ENCODE measurements at regions not wholly inside any gene's neighbourhood (a gene's known extent, or its start where the extent isn't known, plus 50 kb on each side); places are given as distances from the start of the nearest gene placed in this dataset.

- Histone ChIP-seq H2BK15ac (ENCODE audit: low read length) (no peak overlapping the region), H3K4me1 (replicated peaks in 1 of 4; ENCODE audit: control insufficient read depth in 3 of 4, insufficient read depth in 4 of 4, low read length in 3 of 4) (peaks cover 0 to 6% (median 2%) of the 10 kb centered on the region in 4 experiments; a peak in 2 of 7 replicates), H2BK5ac (ENCODE audit: low read depth, low read length) (no peak overlapping the region), H4K91ac (replicated peaks; ENCODE audit: insufficient read length, low read length) (no peak overlapping the region), H3K14ac (ENCODE audit: insufficient read length) (no peak overlapping the region), H2BK12ac (ENCODE audit: low read depth, low read length) (no peak overlapping the region), H4K20me1 (replicated peaks in 1 of 2; ENCODE audit: control insufficient read depth in 1 of 2, insufficient read depth in 2 of 2, low read length in 2 of 2) (no peaks in the 10 kb centered on the region), H3K9me3 (ENCODE audit: insufficient read depth in 2 of 2, low read depth in 1 of 2, low read length in 1 of 2) (no peaks in the 10 kb centered on the region), H3K27me3 (replicated peaks in 1 of 4; ENCODE audit: control insufficient read depth in 3 of 4, extremely low read depth in 1 of 4, insufficient read depth in 3 of 4, low read length in 3 of 4) (no peaks in the 10 kb centered on the region), H3K18ac (ENCODE audit: extremely low read depth, low read length) (no peak overlapping the region; the same call in 1 of the 2 replicates), H2BK120ac (replicated peaks; ENCODE audit: low read depth, low read length) (no peak overlapping the region), H3K79me2 (ENCODE audit: control insufficient read depth in 1 of 2, insufficient read depth in 2 of 2, low read length in 2 of 2) (no peaks in the 10 kb centered on the region), H3K4me2 (ENCODE audit: insufficient read depth in 1 of 2, low read depth in 2 of 2, low read length in 2 of 2) (no peak overlapping the region), H3K23me2 (ENCODE audit: low read depth, low read length) (no peaks in the 10 kb centered on the region), H3K9ac (replicated peaks in 1 of 4; ENCODE audit: extremely low read depth in 1 of 4, low read depth in 3 of 4, low read length in 3 of 4) (no peak overlapping the region), H4K5ac (ENCODE audit: insufficient read length, low read depth, low read length) (no peak overlapping the region), H4K8ac (ENCODE audit: extremely low read depth, insufficient read depth, low read length) (no peak overlapping the region), H3K23ac (ENCODE audit: insufficient read length) (no peak overlapping the region), H3K36me3 (ENCODE audit: control insufficient read depth in 2 of 4, insufficient read depth in 4 of 4, low read length in 3 of 4) (no peaks in the 10 kb centered on the region), H3K27ac (ENCODE audit: low read depth, low read length) (no peak overlapping the region), H2AK5ac (ENCODE audit: low read depth, low read length) (no peak overlapping the region), H3K56ac (replicated peaks; ENCODE audit: insufficient read length, low read depth, low read length) (no peak overlapping the region), H3K79me1 (ENCODE audit: low read depth, low read length) (no peaks in the 10 kb centered on the region), H3K4me3 (ENCODE audit: extremely low read depth in 1 of 4, insufficient read depth in 2 of 4, low read depth in 3 of 4, low read length in 4 of 4) (no peak overlapping the region), H3K4ac (replicated peaks; ENCODE audit: insufficient read length, low read depth, low read length) (no peak overlapping the region), H2AFZ (ENCODE audit: low read length) (peak overlapping the region; percentile 99; the same call in 1 of the 2 replicates), H2BK20ac (ENCODE audit: low read length) (no peak overlapping the region)
- TF ChIP-seq POU5F1 (IDR thresholded peaks at IDR 0.05; ENCODE audit: low read depth, low read length) (no peak), EZH2 (IDR thresholded peaks at IDR 0.05; ENCODE audit: low read depth, low read length, severe bottlenecking) (no peak), RAD21 (IDR thresholded peaks at IDR 0.05 in 1 of 2, conservative IDR thresholded peaks at IDR 0.05 in 1 of 2; ENCODE audit: low read depth in 2 of 2, low read length in 2 of 2) (no peak), POLR2AphosphoS5 (IDR thresholded peaks at IDR 0.05; ENCODE audit: low read depth, low read length) (no peak), BACH1 (IDR thresholded peaks at IDR 0.05; ENCODE audit: low read length) (no peak), RFX5 (IDR thresholded peaks at IDR 0.05; ENCODE audit: borderline replicate concordance, low read depth, low read length) (no peak), JUN (IDR thresholded peaks at IDR 0.05; ENCODE audit: low read depth, low read length) (no peak), KDM5A (IDR thresholded peaks at IDR 0.05; ENCODE audit: low read length) (no peak), MAX (IDR thresholded peaks at IDR 0.05) (no peak), HDAC6 (IDR thresholded peaks at IDR 0.05; ENCODE audit: low read depth, low read length) (no peak), E2F6 (IDR thresholded peaks at IDR 0.05) (no peak), CEBPB (IDR thresholded peaks at IDR 0.05; ENCODE audit: low read depth, low read length) (no peak), PHF8 (conservative IDR thresholded peaks at IDR 0.05; ENCODE audit: low read depth, low read length) (no peak), BCL11A (IDR thresholded peaks at IDR 0.05; ENCODE audit: low read depth in 2 of 2, low read length in 2 of 2) (no peak)
- DNase-seq (ENCODE audit: low read depth in 1 of 2, low spot score in 2 of 2), result no peak
- CTCF ChIA-PET (ENCODE audit: partially characterized antibody), result interaction anchor here (0.6 kb wide), 1 partner anchor 320 kb away, joined by 3 read pairs; no protein-coding TSS in a partner anchor
- POLR2A ChIA-PET (ENCODE audit: partially characterized antibody), result no interaction called here
- no peak for FAIRE-seq
- WGBS, 2 experiments (ENCODE audit: extremely low coverage in 1 of 2, insufficient coverage in 1 of 2, insufficient read length in 1 of 2, insufficient replicate concordance in 2 of 2, low coverage in 1 of 2, low lambda C conversion rate in 2 of 2, missing lambda C conversion rate in 1 of 2), result 44% methylated on average over 1 of the region's 1 CpG; no CpG with 5 or more reads in 1 of the 2 experiments
Observed at GRCh38 chr5:28390341-28390740, 1352.0 kb upstream of the CDH9 start.

Measured in H1 (cell line).